Hepatocyte (in vitro differentiated cells): ENCODE measurements at regions not wholly inside any gene's neighbourhood (a gene's known extent, or its start where the extent isn't known, plus 50 kb on each side); places are given as distances from the start of the nearest gene placed in this dataset.

Experiments
- CTCF ChIP-seq: fragments of 200-600 bp; sonication (generic); IDR thresholded peaks from 2 replicates; pipeline ENCODE4 v1.5.1; 2016; ENCODE audit warnings: antibody characterized with exemption, mild to moderate bottlenecking; ENCODE audit not compliant: poor library complexity
- EZH2 ChIP-seq: fragments of 200-600 bp; sonication (generic); IDR thresholded peaks from 2 replicates; pipeline ENCODE4 v1.6.1; 2016; ENCODE audit warnings: antibody characterized with exemption, mild to moderate bottlenecking, borderline replicate concordance
- EZH2phosphoT487 ChIP-seq: fragments of 200-600 bp; sonication (generic); IDR thresholded peaks from one replicate; pipeline ENCODE4 v1.6.1; 2018; ENCODE audit warnings: antibody characterized with exemption, mild to moderate bottlenecking, low read depth, moderate library complexity; ENCODE audit not compliant: unreplicated experiment, severe bottlenecking

GRCh38 chr2:163157411-163157810 lies 318.8 kb upstream of the KCNH7 start:
- TF ChIP-seq CTCF (no peak), EZH2phosphoT487 (no peak), EZH2 (no peak)
